ENCODE measurements at regions not wholly inside any gene's neighbourhood (a gene's known extent, or its start where the extent isn't known, plus 50 kb on each side); places are given as distances from the start of the nearest gene placed in this dataset.

DNA sequence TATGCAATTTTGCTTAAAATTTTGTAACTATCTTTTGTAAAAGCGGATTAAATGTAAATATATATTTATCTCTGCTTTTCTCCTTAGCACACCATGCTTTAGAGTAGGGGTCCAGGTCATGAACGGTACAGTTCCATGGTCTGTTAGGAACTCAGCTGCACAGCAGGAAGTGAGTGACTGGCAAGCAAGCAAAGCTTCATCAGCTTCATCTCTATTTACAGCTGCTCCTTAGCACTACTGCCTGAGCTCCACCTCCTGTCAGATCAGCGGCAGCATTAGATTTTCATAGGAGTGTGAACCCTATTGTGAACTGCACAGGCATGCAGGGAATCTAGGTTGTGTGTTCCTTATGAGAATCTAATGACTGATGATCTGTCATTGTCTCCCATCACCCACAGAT lies 959.0 kb upstream of the SLC39A10 start:
- Histone ChIP-seq H3K79me2 (ENCODE audit: insufficient read depth, low read depth, low read length) (no peaks in the 10 kb centered on the region), H3K4me2 (ENCODE audit: low read length) (no peak overlapping the region), H3K4me1 (ENCODE audit: insufficient read depth, low read length, poor library complexity, severe bottlenecking) (no peaks in the 10 kb centered on the region), H3K4me3 (ENCODE audit: low read depth, low read length, poor library complexity, severe bottlenecking) (no peak overlapping the region), H3K9me3 (ENCODE audit: low read length) (no peaks in the 10 kb centered on the region), H3K9me2 (ENCODE audit: insufficient read depth, low read length) (no peaks in the 10 kb centered on the region), H2AFZ (ENCODE audit: low read length) (no peak overlapping the region), H4K20me1 (ENCODE audit: insufficient read depth, low read length) (no peaks in the 10 kb centered on the region), H3K36me3 (ENCODE audit: insufficient read depth, low read length) (no peaks in the 10 kb centered on the region), H3K27ac (ENCODE audit: low read depth, low read length, poor library complexity, severe bottlenecking) (no peak overlapping the region)
- ChIA-PET POLR2A (interaction anchor here (0.7 kb wide), 1 partner anchor 1219 kb away, joined by 3 read pairs; no protein-coding TSS in a partner anchor), CTCF (ENCODE audit: unreplicated experiment) (no interaction called here)
- intact Hi-C loops (cut with micrococcal nuclease; ENCODE audit: unreplicated experiment) = no loop called here
- no peak for TF ChIP-seq EZH2phosphoT487 (IDR thresholded peaks at IDR 0.05; ENCODE audit: borderline replicate concordance, low read depth, low read length)
- TF ChIP-seq, protein P1, sequence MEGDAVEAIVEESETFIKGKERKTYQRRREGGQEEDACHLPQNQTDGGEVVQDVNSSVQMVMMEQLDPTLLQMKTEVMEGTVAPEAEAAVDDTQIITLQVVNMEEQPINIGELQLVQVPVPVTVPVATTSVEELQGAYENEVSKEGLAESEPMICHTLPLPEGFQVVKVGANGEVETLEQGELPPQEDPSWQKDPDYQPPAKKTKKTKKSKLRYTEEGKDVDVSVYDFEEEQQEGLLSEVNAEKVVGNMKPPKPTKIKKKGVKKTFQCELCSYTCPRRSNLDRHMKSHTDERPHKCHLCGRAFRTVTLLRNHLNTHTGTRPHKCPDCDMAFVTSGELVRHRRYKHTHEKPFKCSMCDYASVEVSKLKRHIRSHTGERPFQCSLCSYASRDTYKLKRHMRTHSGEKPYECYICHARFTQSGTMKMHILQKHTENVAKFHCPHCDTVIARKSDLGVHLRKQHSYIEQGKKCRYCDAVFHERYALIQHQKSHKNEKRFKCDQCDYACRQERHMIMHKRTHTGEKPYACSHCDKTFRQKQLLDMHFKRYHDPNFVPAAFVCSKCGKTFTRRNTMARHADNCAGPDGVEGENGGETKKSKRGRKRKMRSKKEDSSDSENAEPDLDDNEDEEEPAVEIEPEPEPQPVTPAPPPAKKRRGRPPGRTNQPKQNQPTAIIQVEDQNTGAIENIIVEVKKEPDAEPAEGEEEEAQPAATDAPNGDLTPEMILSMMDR (conservative IDR thresholded peaks at IDR 0.05; ENCODE audit: low read length) = no peak
- DNase-seq (ENCODE audit: low spot score) = no peak
- BruUV-seq (replicated peaks) = no TSS peak

DNA sequence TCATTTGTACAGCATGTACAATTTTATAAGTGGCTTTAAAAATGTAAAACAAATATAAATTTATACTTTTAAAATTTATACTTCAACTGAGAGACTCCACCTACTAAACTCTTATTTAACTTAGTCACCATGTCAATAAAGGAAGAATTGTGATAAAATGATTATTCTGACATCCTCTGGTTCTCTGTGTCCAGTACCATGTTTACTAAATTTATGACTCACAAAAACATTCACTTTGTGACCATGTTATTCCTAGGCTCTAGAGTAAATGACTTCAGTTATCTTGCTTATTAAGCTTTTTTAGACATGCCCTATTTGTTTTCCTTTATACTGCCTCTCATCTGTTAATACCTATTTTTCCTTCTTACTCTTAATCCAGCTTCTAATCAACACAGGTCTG lies 959.6 kb upstream of the SLC39A10 start:
- CTCF ChIA-PET (ENCODE audit: unreplicated experiment) = no interaction called here
- POLR2A ChIA-PET = interaction anchor here (0.7 kb wide), 1 partner anchor 1219 kb away, joined by 3 read pairs; no protein-coding TSS in a partner anchor
- H3K4me3 ChIP-seq (ENCODE audit: low read depth, low read length, poor library complexity, severe bottlenecking) = no peak overlapping the region
- no peaks in the 10 kb centered on the region for H3K9me2 ChIP-seq (ENCODE audit: insufficient read depth, low read length)
- H2AFZ ChIP-seq (ENCODE audit: low read length) = no peak overlapping the region
- intact Hi-C loops (cut with micrococcal nuclease; ENCODE audit: unreplicated experiment) = no loop called here
- no peaks in the 10 kb centered on the region for H3K9me3 ChIP-seq (ENCODE audit: low read length)
- no peak for DNase-seq (ENCODE audit: low spot score)
- no peak overlapping the region for H3K27ac ChIP-seq (ENCODE audit: low read depth, low read length, poor library complexity, severe bottlenecking)
- no peaks in the 10 kb centered on the region for H3K79me2 ChIP-seq (ENCODE audit: insufficient read depth, low read depth, low read length)
- TF ChIP-seq, protein P1 (conservative IDR thresholded peaks at IDR 0.05; ENCODE audit: low read length) = no peak
- TF ChIP-seq EZH2phosphoT487 (IDR thresholded peaks at IDR 0.05; ENCODE audit: borderline replicate concordance, low read depth, low read length) = no peak
- H3K36me3 ChIP-seq (ENCODE audit: insufficient read depth, low read length) = no peaks in the 10 kb centered on the region
- no peaks in the 10 kb centered on the region for H4K20me1 ChIP-seq (ENCODE audit: insufficient read depth, low read length)
- BruUV-seq (replicated peaks) = no TSS peak
- H3K4me2 ChIP-seq (ENCODE audit: low read length) = no peak overlapping the region
- H3K4me1 ChIP-seq (ENCODE audit: insufficient read depth, low read length, poor library complexity, severe bottlenecking) = no peaks in the 10 kb centered on the region

DNA sequence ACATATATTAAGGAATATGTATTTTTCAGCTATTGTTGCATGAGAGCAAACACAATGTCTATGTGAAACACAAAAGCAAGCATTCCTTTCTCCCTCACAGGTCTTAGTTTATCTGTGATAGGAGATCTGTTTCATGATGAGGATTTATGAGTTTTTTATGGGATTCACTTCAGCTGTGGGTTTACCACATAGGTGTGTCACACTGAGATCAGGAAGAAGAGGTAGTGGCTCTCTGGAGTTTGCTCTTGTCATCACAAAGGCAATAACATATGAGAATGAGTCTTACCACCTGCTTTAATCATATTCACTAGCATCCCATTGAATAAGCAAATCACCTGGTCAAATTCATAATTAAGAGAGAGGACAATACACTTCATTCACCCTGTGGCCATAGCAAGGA lies 960.3 kb upstream of the SLC39A10 start:
- Histone ChIP-seq H3K9me3 (ENCODE audit: low read length) (no peaks in the 10 kb centered on the region), H3K27ac (ENCODE audit: low read depth, low read length, poor library complexity, severe bottlenecking) (no peak overlapping the region), H3K79me2 (ENCODE audit: insufficient read depth, low read depth, low read length) (no peaks in the 10 kb centered on the region), H3K4me2 (ENCODE audit: low read length) (no peak overlapping the region), H3K9me2 (ENCODE audit: insufficient read depth, low read length) (no peaks in the 10 kb centered on the region), H3K4me3 (ENCODE audit: low read depth, low read length, poor library complexity, severe bottlenecking) (no peak overlapping the region), H2AFZ (ENCODE audit: low read length) (no peak overlapping the region), H3K4me1 (ENCODE audit: insufficient read depth, low read length, poor library complexity, severe bottlenecking) (no peaks in the 10 kb centered on the region), H4K20me1 (ENCODE audit: insufficient read depth, low read length) (no peaks in the 10 kb centered on the region), H3K36me3 (ENCODE audit: insufficient read depth, low read length) (no peaks in the 10 kb centered on the region)
- TF ChIP-seq, protein P1 (conservative IDR thresholded peaks at IDR 0.05; ENCODE audit: low read length) = no peak
- TF ChIP-seq EZH2phosphoT487 (IDR thresholded peaks at IDR 0.05; ENCODE audit: borderline replicate concordance, low read depth, low read length) = no peak
- ChIA-PET POLR2A (no interaction called here), CTCF (ENCODE audit: unreplicated experiment) (no interaction called here)
- intact Hi-C loops (cut with micrococcal nuclease; ENCODE audit: unreplicated experiment) = no loop called here
- no TSS peak for BruUV-seq (replicated peaks)
- DNase-seq (ENCODE audit: low spot score) = no peak
